GM10248 (cell line): ENCODE measurements at regions not wholly inside any gene's neighbourhood (a gene's known extent, or its start where the extent isn't known, plus 50 kb on each side); places are given as distances from the start of the nearest gene placed in this dataset.

ENCODE experiments used
- CTCF ChIA-PET: fragments of 300-600 bp; sonication (Branson Sonifier 250); formaldehyde crosslinking; extraction: SDS; loops from one replicate; lab custom pipeline; 2021; ENCODE audit warnings: antibody characterized with exemption; lab: Yijun Ruan, JAX
- POLR2A ChIA-PET: fragments of 350-650 bp; sonication (Branson Sonifier 250); formaldehyde crosslinking; extraction: SDS; loops from one replicate; lab custom pipeline; 2020; ENCODE audit warnings: antibody characterized with exemption; lab: Yijun Ruan, JAX
- DNase-seq: peaks from one replicate; pipeline ENCODE4 v3.0.0; 2012; ENCODE audit errors: extremely low spot score
- TF ChIP-seq, protein P1 (sequence below): IDR thresholded peaks from 2 replicates; pipeline ENCODE4 v1.5.1; 2012; ENCODE audit warnings: mild to moderate bottlenecking, low read depth; ENCODE audit errors: extremely low read depth, missing control alignments, control extremely low read depth

DNA sequence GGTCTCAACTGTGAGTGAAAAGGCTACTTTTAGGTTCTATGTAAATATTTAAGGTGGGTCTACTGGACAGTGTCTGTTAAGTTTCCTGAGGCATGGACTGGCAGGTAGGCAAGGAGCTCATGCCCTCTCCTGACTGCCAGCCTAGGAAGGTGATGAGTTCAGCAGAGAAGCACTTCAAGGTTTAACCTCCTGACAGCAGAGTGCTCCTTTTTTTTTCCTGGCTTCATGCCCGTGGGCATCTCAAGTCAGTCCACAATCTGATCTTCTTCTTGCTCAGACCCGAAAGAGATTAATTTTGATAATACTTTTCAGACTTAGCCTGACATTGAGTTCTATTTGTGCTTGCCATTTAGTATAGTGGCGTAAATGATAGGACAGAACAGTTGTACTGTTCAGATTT lies 241.9 kb upstream of the NREP start:
- no peak for DNase-seq
- CTCF ChIA-PET = interaction anchor here (0.7 to 1.4 kb wide), 3 partner anchors 16 to 22 kb away, joined by 3 to 6 read pairs (median 3); no protein-coding TSS in a partner anchor
- TF ChIP-seq, protein P1, sequence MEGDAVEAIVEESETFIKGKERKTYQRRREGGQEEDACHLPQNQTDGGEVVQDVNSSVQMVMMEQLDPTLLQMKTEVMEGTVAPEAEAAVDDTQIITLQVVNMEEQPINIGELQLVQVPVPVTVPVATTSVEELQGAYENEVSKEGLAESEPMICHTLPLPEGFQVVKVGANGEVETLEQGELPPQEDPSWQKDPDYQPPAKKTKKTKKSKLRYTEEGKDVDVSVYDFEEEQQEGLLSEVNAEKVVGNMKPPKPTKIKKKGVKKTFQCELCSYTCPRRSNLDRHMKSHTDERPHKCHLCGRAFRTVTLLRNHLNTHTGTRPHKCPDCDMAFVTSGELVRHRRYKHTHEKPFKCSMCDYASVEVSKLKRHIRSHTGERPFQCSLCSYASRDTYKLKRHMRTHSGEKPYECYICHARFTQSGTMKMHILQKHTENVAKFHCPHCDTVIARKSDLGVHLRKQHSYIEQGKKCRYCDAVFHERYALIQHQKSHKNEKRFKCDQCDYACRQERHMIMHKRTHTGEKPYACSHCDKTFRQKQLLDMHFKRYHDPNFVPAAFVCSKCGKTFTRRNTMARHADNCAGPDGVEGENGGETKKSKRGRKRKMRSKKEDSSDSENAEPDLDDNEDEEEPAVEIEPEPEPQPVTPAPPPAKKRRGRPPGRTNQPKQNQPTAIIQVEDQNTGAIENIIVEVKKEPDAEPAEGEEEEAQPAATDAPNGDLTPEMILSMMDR = no peak
- POLR2A ChIA-PET = no interaction called here

DNA sequence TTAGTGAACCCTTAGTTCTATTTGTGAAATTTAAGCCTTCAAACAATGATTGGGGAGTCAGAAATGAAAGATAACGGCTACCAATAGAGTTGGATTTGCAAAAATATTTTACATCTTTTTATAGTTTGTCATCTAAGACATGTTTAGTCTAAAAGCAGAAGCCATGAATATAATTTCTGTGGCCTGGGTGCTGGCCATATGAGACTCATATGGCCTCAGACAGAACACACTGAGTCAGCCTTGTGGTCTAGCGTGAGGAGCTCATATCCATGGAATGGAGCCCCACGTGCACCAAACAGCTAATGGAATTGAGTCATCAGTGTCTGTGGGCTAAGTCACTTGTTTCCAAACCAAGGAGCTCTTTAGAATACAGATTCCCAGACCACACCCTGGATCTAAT lies 240.7 kb upstream of the NREP start:
- ChIA-PET CTCF (interaction anchor here (0.9 to 1.4 kb wide), 2 partner anchors 12 to 18 kb away, joined by 3 to 6 read pairs; no protein-coding TSS in a partner anchor), POLR2A (no interaction called here)

DNA sequence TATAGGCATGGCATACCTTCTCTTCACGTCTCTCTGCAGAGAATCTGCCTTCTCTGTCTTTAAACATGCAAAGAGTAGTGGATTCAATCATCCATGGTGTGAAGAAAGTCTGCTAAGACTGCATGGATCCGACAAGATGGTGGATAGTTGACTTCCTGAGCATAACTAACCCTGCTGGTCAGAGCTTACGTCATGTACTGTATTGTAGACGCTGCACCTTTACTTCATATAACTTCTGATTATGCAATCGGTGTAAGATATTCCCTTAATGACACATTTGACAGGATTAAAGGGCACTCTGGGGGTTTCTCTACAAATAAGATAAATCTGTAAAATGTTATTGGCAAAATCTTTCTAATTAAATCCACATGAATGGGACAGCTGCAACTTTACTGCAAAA lies 240.3 kb upstream of the NREP start:
- TF ChIP-seq, protein P1 = no peak
- no peak for DNase-seq
- CTCF ChIA-PET = interaction anchor here (0.9 to 1.4 kb wide), 2 partner anchors 12 to 17 kb away, joined by 3 to 6 read pairs; no protein-coding TSS in a partner anchor
- POLR2A ChIA-PET = no interaction called here

More for the DNA sequence above, 240.7 kb upstream of the NREP start:
- TF ChIP-seq, protein P1 = no peak
- no peak for DNase-seq

DNA sequence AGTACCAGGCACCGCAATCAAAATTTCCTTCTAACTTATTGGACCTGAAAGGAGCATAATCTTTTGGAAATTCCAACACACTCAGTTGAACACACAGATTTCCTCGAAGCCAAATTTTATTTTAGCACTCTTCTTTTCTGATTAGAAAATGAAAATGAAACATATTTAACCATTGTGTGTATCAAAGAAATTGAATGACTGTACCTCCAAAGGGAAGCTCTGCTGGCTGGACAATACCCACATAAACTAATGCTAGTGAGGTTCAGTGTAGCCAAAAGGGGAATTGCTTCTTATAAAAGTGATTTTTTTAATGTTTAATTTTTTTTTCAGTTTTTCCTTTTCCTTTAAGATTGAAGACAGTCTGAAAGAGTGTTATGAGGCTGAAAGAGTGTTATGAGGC lies 239.6 kb upstream of the NREP start:
- ChIA-PET POLR2A (no interaction called here), CTCF (interaction anchor here (1.1 kb wide), 1 partner anchor 163 kb away, joined by 3 read pairs; no protein-coding TSS in a partner anchor)
- no peak for DNase-seq
- TF ChIP-seq, protein P1 = no peak

DNA sequence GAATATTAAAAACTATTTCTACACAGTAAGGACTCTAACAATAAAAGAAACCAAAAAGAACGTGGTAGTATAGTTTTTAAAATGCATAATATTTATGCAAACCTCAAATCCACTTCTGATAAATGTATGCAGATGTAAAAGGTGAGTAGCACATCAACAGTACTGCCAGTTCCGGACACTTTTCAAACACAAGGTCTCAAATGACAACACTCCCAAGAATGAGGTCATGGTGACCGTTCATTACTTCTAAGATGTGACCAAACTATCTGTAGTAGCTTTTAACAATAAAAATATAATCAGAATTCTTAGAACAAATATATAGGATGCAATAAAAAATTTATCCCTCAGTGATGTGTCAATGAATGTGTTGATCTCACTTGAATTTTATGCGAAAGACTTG lies 238.7 kb upstream of the NREP start:
- ChIA-PET CTCF (interaction anchor here (1.1 to 2.8 kb wide), 2 partner anchors 8 to 163 kb away, joined by 3 to 8 read pairs; no protein-coding TSS in a partner anchor), POLR2A (no interaction called here)
- TF ChIP-seq, protein P1 = no peak
- no peak for DNase-seq

DNA sequence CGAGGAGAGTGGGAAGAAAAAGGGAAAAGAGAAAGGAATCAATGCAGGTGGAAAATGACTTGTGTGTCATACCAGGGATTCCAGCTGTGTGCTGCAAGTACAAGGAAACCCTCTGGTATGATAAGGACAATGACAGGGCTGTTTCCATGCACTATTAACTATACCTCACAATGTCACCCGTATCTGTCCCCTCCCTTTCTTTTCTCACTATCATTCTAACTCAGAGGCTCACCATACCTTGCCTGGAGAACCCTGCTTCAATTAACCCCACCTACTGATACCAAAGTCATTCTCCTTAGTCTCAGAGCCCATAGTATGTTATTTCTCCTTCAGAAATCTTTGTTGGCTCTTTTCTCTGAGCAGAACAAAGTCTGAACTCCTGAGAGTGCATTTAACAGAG lies 236.2 kb upstream of the NREP start:
- no peak for DNase-seq
- CTCF ChIA-PET = interaction anchor here (1.1 to 2.8 kb wide), 3 partner anchors 11 to 153 kb away, joined by 3 to 8 read pairs (median 4); no protein-coding TSS in a partner anchor
- TF ChIP-seq, protein P1 = no peak
- POLR2A ChIA-PET = interaction anchor here (0.6 kb wide), 1 partner anchor 775 kb away, joined by 3 read pairs; no protein-coding TSS in a partner anchor
